Activated T-cell treated with anti-CD3 and anti-CD28 coated beads for 24 hours (primary cell): ENCODE measurements at regions not wholly inside any gene's neighbourhood (a gene's known extent, or its start where the extent isn't known, plus 50 kb on each side); places are given as distances from the start of the nearest gene placed in this dataset.
"Not testable (repeated sequence)": the region's sequence is repeated elsewhere in the genome, so short reads cannot be mapped to it uniquely, and the experiment has no call there.

Experiments used
- DNase-seq: peaks from one replicate; pipeline ENCODE4 v3.0.0-alpha.2; 2020; ENCODE audit warnings: low read depth

DNA sequence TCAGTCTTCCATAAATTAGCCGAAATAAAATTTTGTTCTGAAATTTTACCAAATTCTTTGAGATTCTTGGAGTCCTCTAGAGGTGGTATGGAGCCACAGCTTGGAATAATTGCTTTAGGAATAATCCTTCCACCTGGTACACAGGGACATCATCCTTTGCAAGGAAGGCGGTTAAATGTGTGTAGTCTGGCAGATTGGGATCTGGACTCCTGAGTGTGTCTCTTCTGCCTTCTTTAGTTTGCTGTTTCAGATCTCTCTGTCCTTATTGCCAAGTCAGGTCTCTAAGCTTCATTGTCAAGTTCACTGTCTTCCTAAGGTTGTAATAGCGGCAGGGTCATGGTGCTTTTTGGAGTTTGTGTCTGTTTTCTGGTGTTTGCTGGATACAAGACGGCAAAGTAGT lies 393.9 kb upstream of the RGS6 start:
- no peak for DNase-seq

DNA sequence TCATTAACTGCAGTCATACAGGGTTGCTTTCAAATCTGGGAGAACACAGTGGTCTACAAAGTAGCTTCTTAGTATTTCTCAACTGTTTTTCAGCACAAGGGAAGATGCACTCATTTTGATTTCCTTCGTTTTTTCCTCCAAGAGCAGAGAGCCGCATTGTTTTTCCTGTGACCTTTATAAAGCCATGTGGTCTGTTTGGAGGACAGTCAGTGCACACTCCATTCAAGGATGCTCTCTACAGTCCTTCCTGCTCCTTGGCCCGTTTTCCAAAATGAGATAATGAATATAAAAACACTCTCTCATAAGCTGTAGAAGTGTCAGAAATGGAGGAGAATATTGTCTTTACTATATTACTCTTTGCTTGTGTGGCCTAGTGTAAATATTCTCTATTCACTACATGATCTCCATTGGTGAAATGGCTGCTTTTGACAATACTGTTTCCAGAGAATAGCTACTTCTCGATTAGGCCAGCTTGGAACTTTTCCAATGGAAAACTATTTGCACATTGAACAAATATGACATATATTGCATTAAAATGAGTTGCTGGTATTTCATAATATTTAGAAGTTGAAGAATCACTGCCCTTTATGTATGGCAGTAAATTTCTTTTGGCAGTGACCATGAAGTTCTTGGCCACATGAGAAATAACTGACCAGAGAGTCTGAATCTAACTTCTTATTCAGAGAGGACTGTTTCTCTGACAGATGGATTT lies 393.1 kb upstream of the RGS6 start:
- DNase-seq, result no peak

DNA sequence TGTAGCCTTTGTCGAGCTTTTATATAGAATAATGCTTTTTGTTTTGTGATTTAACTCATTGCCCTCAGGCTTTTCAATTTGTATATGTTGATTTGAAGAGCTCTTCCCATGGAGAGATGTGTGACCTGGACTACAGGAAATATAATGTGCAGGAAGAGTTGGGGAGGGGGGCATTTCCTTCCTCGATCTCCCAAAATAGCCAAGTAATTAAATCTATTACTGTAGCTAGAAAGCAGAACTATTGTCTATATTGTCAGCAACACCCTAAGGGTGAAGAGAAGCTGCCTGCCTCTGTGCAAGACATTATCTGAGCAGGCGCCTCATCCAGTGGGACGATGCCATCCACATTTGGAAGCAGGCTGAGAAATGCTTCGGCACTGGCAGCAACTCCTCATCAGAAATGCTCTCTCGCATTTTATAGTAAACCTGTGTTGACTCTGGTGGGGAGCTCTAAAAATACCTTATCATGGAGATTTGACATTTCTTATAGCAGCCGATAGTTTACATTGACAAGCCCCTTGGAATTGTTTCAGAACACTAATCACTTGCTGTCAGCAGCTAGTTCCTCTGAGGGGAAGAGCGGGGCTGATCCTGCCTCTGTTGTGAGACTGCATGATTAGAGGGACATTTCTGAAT lies 392.5 kb upstream of the RGS6 start:
- DNase-seq, result no peak

DNA sequence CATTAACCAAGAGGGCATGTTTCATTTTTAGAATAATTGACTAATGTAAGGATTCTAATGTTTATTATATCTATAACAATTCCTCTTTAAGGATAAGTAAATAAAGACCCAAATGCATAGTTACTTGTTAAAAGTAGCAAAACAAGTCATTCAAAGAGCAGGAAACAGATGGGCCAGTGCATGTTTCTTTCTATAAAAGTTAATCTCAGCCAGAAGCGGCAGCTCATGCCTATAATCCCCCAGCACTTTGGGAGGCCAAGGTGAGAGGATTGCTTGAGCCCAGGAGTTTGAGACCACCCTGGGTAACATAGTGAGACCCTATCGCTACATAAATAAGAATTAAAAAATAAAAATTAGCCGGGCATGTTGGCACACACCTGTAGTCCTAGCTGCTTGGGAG lies 391.0 kb upstream of the RGS6 start:
- no peak for DNase-seq

DNA sequence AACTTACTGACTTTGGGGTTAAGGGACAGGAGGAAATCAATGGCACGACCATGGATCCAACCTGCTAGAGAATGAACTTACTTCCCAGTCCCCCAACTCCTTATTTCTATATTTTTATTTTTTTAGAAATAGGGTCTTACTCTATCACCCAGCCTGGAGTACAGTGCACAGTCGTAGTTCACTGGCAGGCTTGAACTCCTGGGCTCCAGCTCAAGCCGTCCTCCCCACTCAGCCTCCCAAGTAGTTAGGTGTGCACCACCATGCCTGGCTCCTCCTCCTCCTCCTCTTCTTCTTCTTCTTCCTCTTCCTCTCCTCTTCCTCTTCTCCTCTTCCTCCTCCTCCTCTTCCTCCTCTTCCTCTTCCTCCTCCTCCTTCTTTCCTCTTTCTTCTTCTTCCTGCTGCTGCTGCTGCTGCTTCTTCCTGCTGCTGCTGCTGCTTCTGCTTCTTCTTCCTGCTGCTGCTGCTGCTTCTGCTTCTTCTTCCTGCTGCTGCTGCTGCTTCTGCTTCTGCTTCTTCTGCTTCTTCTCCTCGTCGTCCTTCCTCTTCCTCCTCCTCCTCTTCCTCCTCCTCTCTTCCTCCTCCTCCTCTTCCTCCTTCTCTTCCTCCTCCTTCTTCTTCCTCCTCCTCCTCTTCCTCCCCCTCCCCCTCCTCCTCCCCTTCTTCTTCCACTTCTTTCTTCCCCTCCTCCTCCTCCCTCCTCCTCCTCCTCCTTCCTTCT lies 390.1 kb upstream of the RGS6 start:
- no peak for DNase-seq

DNA sequence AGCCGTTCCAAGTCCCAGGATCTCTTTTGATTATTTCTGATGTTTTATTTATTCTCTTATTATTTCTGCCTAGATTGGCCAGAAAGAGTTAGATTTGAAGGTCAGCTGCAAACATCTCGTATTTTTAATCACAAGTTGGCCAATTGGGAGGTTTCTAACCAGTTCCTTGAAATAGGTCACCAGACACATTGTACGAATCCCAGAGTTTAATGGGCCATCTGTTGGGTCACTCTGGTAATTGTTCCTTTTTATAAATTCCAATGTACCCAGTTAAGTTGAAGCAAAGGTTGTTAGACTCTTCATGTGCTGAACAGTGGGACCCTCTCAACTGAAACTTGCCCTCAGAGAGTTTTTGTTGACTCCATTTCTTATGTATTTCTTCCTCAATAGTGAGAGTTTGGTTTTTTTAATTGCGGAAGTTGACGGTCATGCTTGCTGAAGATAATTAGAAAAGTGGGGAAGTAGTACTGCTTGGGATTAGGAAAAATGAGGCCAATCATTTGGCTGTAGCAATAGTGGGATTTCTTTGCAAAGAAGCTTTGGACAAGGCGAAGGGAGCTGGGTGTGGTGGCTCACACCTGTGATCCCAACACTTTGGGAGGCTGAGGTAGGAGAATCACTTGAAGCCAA lies 382.7 kb upstream of the RGS6 start:
- no peak for DNase-seq

DNA sequence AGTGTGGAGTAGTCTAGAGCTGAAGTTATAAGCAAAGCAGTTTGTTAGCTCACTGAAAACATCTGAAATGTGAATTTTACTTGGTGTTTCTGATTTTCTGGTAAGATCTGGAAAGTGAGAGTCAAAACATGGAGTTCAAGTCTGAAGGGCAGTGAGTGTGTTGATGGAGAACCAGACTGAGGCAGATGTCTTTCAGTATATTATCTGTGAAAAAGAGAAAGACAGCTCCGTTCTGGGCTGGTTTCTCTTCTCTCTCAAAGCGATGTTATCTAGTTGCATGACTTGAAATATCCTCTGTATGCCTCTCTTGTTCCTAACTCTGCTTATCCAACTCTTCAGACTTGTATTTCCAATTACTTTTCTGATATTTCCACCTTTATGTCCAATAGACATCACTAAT lies 381.9 kb upstream of the RGS6 start:
- no peak for DNase-seq

DNA sequence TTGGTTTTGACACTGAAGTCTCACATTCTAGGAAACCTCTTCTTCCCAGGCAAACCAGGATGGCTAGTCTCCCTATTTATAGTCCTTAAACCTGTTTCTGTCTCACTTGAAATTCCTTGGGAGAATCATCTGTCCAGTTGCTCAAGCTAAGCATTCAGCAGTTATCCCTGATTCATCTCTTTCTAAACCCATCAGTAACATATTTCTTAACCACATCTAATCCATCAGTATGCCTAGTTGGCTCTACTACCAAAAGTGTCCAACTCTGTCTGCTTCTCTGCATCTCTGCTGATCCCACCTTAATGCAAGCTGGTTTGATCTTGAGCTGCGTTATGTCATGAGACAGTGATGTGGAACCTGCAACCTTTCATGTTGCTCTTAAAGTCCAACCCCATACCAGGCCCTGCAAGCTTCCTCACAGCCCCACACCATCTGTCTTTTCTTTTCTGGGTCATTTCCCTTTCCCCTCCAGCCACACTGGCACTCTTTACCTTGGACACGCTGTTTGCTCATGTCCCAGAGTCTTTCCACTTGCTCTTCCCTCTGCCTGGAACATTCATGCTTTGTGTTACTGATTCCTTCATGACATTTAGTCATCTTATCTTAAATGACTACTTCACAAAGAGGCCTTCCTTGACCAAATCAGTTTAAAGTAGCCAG lies 380.8 kb upstream of the RGS6 start:
- no peak for DNase-seq

DNA sequence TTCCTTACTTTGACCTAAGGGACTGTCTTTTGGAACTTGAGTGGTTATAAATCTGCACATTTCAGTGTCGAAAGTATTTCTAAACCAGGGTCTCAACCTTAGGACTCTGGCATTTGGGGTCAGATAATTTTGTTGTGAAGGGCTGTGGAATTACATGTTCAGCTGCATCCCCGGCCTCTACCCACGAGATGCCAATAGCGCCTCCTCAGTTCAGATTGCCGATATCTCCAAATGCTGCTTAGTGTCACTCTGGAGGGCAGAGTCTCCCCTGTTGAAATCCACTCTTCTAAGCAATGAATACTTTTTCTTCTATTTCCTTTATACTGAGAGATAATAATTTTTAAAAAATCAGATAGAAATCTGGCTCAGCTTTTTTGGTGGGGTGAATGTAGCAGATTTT lies 379.4 kb upstream of the RGS6 start:
- no peak for DNase-seq

DNA sequence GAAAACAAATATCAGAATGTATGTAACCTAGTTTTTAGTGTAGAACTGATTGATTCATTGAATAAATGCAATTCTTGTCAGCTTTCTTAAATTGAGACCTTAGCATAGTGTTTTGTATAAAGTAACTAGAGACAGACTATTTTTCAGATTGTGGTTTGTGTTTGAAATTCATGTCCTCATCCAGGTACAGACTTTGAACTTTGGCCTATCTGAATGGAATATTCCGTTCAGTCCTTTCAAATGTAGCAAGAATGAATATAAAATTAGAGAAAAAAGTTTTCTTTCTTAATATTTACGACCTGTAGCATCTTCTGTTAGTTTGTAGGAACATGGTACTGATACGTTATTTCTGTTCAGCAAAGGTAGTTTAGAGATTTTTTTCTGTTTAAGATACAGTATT lies 378.4 kb upstream of the RGS6 start:
- DNase-seq, result no peak

DNA sequence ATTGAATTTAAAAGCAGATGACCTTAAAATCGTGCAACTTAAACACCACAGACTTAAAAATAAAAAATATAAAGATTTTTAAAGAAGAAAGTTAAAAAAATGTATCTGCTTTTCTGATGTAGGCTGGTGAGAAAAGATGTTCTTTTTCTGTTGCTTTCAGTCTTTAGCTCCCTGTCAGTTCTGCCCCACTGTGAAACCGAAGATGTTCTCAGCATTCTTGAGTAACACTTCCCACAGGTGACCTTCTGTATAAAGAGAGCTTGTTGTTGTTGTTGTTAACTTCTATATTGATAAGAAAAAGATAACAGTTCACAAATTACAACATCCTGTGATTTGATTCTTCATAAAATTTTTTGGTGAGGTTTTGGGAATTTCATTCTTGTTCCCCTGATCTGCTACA lies 377.9 kb upstream of the RGS6 start:
- DNase-seq, result no peak

DNA sequence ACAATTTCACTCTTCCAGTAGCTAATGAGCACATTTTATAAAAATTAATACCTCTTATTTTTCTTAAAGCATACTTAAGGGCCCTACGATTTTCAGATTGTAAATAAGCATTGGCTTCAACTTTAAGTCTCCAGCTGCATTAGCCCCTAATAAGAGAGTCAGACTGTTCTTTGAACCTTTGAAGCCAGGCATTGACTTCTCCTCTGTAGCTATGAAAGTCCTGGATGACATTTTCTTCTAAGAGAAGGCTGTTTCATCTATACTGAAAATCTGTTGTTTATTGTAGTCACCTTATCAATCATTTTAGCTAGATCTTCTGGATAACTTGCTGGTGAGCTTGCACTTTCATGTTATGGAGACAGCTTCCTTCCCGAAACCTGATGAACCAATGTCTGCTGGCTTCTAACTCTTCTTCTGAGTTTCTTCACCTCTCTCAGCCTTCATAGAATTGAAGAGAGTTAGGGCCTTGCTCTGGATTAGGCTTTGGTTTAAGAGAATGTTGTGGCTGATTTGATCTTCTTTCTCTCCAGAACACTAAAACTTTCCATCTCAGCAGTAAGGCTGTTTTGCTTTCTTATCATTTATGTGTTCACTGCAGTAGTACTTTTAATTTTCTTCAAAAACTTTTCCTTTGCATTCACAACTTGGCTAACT lies 377.1 kb upstream of the RGS6 start:
- peak; percentile 18 for DNase-seq

DNA sequence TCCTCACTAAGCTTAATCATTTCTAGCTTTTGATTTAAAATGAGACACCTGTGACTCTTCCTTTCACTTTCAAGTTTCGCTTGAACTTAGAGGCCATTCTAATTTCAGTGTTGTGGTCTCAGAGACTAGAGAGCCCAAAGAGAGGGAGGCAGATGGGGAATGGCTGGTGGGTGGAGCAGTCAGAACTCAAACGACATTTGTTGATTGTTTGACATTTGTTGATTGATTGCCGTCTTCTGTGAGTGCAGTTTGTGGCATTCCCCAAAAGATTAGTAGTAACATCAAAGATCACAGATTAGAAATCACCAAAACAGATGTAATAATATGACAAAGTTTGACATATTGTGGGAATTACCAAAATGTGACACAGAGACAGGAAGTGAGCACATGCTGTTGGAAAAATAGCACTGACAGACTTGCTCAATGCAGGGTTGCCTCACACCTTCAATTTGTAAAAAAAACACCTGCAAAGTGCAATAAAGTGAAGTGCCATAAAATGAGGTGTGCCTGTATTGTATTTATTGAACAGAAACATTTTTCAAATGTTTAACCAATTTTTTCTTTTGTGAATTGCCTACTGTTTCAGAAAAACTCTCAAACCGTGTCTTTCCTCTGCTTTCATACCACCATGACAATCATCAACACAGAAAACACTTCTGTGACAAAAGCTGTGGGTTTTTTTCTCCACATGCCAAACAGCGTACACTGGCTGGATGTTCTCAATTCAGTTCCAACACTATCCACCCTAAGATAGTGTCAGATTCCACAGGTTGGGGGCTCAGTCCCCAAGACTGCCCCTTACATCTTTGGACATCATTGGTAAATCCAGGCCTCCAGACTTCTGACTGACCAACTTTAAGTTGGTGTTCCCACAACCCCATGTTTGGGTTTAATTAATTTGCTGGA lies 376.3 kb upstream of the RGS6 start:
- peak; percentile 72 for DNase-seq

DNA sequence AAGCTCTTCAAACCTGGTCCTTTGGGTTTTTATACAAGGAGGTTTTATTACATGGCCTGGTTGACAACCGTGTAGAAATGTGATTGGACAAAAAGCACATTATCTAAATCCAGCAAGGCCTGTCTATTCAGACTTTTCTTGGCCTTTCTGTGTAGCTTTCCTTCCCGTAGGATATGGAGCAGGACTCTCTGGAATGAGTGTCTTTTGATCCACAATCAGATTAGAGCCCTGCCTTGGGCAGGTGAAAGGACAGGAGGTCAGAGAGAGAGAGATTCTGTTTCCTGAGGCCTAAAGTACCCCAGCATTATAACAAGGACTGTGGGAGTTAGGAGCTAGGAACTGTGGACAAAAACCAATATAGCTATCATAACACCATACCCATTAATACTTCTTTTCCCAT lies 375.5 kb upstream of the RGS6 start:
- no peak for DNase-seq

DNA sequence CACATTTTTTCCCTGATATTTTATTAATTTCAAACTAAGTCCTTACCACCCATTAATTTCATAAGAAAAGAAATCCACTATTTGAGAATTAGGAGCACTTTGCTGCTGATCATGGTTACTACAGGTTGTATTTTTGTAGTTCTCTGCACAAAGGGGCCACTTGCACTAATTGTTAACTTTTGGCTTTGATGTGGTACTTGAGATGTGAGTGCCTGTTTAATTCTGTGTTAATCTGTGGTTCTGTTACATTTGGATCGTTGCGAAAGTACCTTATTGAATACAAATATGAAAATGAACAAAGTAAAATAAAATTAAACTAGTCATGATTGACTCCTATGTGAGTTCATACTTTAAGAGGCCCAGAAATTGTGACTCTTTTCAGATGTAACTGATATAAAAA lies 374.9 kb upstream of the RGS6 start:
- no peak for DNase-seq

DNA sequence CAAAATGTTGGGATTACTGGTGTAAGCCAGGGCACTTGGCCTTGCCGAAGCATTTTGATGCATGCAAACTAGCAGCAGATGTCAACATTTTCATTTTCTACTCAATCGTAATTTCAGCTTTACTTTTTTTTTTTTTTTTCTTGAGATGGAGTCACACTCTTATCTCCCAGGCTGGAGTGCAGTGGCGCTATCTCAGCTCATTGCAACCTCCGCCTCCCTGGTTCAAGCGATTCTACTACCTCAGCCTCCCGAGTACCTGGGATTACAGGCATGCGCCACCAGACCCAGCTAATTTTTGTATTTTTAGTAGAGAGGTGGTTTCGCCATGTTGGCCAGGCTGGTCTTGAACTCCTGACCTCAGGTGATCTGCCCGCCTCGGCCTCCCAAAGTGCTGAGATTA lies 373.3 kb upstream of the RGS6 start:
- DNase-seq, result not testable (repeated sequence)

DNA sequence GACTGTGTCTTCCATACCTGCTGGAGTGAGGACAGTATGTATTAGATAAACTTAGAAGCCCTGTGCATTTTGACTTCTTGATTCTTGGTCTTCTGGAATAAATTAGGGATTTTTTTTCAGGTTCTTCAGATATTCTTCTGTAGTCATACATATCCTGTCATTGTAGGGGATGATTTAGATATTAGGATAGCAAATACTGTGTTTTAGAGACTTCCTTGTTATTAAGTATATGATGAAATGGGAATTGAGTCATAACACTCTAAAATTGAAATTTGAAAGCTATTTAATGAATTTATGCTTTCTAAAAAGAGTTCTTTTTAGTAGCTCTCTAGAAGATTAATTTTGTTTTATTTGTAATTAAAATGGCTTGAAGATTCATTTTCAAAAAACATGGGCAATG lies 371.5 kb upstream of the RGS6 start:
- no peak for DNase-seq

DNA sequence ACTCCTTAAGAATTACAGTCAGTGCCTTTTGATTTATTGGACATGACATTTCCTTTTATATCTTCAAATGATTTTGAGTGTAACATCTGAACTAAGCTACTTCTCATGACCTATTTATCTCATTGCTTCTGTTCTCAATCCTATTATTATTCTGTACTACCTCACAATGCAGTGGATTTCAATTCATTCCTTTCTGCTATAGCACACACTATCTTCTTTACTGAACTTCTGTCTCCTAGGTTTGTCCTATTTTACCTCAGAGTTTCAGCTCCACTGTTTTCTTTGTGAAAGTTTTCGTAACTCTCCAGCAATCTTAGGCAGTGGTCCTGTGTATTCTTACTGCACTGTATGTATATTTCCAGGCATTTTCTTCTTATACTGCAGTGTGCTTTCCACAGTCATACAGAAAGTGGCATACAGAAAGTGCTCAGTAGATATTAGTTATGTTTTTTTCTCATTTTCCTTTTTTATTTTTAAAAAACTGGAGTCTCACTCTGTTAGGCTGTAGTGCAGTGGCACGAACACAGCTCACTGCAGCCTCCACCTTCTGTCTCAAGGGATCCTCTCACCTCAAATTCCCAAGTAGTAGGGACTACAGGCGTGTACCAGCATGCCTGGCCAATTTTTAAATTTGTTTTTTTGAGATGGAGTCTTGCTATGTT lies 368.6 kb upstream of the RGS6 start:
- DNase-seq, result no peak

DNA sequence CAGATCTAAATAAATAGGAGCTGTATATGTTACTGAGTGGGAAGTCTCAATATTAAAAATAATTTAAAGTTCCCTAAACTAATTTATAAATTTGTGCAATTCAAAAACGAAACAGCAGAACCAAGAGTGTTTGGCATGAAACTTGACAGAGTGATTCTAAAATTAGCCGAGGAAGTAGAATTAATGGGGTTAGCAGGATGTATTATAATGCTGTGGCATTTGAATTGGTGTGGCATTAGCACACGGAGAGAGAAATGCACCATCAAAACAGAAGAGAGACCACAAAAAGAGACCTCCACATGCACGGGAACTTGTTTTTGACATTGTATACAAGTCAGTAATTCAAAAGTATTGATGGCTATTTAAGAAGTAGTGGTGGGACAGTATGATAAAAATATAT lies 366.0 kb upstream of the RGS6 start:
- no peak for DNase-seq

DNA sequence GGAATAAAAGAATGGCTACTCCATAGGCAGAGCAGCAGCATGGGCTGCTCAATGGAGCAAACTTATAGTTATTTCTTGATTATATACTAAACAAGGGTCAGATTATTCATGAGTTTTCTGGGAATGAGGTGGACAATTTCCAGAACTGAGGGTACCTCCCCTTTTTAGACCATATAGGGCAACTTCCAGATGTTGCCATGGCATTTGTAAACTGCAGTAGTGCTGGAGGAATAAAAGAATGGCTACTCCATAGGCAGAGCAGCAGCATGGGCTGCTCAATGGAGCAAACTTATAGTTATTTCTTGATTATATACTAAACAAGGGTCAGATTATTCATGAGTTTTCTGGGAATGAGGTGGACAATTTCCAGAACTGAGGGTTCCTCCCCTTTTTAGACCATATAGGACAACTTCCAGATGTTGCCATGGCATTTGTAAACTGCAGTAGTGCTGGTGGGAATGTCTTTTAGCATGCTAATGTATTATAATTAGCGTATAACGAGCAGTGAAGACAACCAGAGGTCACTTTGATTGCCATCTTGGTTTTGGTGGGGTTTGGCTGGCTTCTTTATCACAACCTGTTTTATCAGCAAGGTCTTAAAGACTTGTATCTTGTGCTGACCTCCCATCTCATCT lies 364.6 kb upstream of the RGS6 start:
- not testable (repeated sequence) for DNase-seq
